ENCODE measurements at regions not wholly inside any gene's neighbourhood (a gene's known extent, or its start where the extent isn't known, plus 50 kb on each side); places are given as distances from the start of the nearest gene placed in this dataset.

GRCh38 chr7:112905413-112905812, 115.2 kb upstream of the TMEM168 start:
- no peak overlapping the region for H3K4me3 ChIP-seq (ENCODE audit: low read depth, low read length)
- no peak for TF ChIP-seq CTCF (IDR thresholded peaks at IDR 0.05; ENCODE audit: low read depth, low read length)
- no peaks in the 10 kb centered on the region for H3K36me3 ChIP-seq

DNA sequence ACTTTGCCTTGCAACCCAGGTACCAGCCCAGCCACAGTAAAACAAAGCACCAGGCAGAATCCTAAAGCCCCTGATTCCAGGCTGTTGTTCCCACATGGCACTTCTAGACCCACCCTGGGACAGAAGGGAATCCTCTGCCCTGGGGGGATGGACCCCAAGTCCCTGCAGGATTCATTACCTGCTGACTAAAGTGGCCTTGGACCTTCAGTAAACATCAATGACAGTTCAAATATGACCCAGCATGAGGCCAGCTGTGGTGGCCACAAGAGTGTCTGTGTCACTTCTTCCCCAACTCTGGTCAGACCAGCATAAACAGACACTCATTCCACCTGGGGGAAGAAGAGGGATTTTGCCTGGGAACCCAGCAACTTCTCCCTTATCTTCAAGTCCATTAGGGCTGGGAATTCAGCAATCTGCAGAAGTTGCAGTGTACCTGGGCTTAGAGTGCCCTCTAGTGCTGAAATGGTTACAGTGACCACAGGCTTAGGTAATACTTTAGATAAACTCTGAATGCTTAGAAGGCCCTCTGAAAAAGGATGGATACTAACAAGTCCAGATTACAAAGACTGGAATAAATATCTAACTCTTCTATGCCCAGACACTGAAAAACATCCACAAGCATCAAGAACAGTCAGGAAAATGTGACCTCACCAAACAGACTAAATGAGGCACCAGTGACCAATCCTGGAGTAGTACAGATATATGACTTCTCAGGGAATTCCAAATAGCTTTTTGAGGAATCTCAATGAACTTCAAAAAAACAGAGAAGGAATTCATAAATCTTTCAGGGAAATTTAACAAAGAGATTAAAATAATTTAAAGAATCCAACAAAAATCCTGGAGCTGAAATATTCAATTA, 108.5 kb upstream of the TMEM168 start:
- Histone ChIP-seq H3K4me3 (ENCODE audit: low read depth, low read length) (no peak overlapping the region), H3K27me3 (no peaks in the 10 kb centered on the region), H3K36me3 (no peaks in the 10 kb centered on the region), H3K9me3 (no peaks in the 10 kb centered on the region), H3K4me1 (no peaks in the 10 kb centered on the region)
- peak; percentile 73 for DNase-seq
- TF ChIP-seq CTCF (IDR thresholded peaks at IDR 0.05; ENCODE audit: low read depth, low read length), result peak; percentile 97

More at GRCh38 chr7:112905413-112905812, 115.2 kb upstream of the TMEM168 start:
- Histone ChIP-seq H3K27me3 (no peaks in the 10 kb centered on the region), H3K4me1 (no peaks in the 10 kb centered on the region), H3K9me3 (no peaks in the 10 kb centered on the region)
- no peak for DNase-seq

DNA sequence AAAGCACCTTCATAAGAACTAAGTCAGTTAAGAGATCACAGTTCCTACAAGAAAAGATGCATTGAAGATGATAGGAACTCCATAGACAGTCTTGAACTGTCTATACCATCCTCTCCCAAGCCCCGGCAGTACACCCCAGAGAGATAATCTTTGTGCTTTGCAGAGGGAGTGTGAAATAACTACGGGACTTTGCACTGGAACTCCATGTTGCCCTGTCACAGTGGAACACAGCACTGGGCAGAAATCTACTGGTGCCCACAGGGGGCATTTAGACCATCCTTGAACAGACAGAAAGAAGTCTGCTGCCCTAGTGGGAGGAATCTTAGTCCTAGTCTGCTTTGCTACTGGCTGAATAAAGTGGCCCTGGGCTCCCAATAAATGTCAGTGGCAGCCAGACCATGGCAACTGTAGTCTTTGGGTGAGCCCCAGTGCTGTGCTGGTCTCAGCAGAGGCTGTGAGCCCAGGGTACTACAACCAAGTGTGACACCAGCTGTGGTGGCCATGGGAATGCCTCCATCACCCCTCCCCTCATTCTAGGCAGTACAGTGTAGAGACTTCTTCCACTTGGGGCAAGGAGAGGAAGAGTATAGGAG, 107.7 kb upstream of the TMEM168 start:
- no peak overlapping the region for H3K4me3 ChIP-seq (ENCODE audit: low read depth, low read length)
- H3K9me3 ChIP-seq, result no peaks in the 10 kb centered on the region
- TF ChIP-seq CTCF (IDR thresholded peaks at IDR 0.05; ENCODE audit: low read depth, low read length), result no peak
- no peaks in the 10 kb centered on the region for H3K4me1 ChIP-seq
- DNase-seq, result no peak
- no peaks in the 10 kb centered on the region for H3K36me3 ChIP-seq
- no peaks in the 10 kb centered on the region for H3K27me3 ChIP-seq

DNA sequence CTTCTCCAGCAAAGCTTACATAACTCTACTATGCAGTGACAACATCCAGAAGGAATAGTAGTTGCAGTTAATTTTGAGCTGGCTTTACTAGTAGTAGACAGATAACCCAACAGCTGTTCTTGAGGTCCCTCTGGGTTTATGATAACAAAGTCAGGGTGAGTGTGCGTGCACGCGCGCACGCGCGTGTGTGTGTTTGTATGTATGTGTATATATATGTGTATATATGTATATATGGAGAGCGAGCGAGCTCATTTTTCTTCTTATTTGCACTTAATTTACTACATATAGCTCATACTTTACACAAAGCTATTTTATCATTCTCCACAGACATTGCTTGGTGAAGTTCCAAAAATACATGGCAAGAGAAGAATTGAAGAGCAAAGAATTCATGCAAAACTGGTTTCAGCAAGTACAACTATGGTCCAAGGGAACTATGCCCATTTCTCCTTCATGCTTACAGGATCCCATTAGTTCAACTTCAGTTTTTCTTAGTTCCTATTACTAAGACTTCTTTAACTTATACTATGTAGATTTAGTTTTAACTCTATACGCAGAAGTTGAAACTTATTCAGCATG, 105.9 kb upstream of the TMEM168 start:
- no peak overlapping the region for H3K4me3 ChIP-seq (ENCODE audit: low read depth, low read length)

DNA sequence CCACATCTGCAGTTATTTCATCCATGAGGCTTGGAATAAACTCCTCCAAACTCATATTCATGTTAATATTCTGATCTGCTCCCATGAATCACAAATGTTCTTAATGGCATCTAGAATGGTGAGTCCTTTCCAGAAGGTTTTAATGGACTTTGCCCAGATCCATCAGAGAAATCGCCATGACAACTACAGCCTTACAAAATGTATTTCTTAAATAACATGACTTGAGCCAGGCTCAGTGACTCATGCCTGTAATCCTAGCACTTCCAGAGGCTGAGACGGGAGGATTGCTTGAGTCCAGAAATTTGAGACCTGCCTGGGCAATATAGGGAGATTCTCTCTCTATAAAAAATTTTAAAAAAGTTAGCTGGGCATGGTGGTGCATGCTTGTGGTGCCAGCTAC, 102.1 kb upstream of the TMEM168 start:
- no peak for TF ChIP-seq CTCF (IDR thresholded peaks at IDR 0.05; ENCODE audit: low read depth, low read length)
- H3K4me1 ChIP-seq, result no peaks in the 10 kb centered on the region; the same call in 1 of the 2 replicates
- no peaks in the 10 kb centered on the region for H3K27me3 ChIP-seq
- H3K9me3 ChIP-seq, result no peaks in the 10 kb centered on the region
- H3K36me3 ChIP-seq, result no peaks in the 10 kb centered on the region
- DNase-seq, result no peak
- no peak overlapping the region for H3K4me3 ChIP-seq (ENCODE audit: low read depth, low read length)

More for the DNA sequence above, 105.9 kb upstream of the TMEM168 start:
- no peaks in the 10 kb centered on the region for H3K27me3 ChIP-seq
- no peaks in the 10 kb centered on the region for H3K36me3 ChIP-seq
- no peak for TF ChIP-seq CTCF (IDR thresholded peaks at IDR 0.05; ENCODE audit: low read depth, low read length)
- DNase-seq, result no peak
- no peaks in the 10 kb centered on the region for H3K4me1 ChIP-seq
- no peaks in the 10 kb centered on the region for H3K9me3 ChIP-seq
